Activated CD8-positive, alpha-beta T cell treated with anti-CD3 and anti-CD28 coated beads for 36 hours (primary cell): ENCODE measurements at regions not wholly inside any gene's neighbourhood (a gene's known extent, or its start where the extent isn't known, plus 50 kb on each side); places are given as distances from the start of the nearest gene placed in this dataset.
"Not testable (repeated sequence)": the region's sequence is repeated elsewhere in the genome, so short reads cannot be mapped to it uniquely, and the experiment has no call there.

Source experiments
- ATAC-seq: fragments of 200-7000 bp; cut with Tn5 transposase; one replicate; pipeline ENCODE4 v1.10.0; 2021; ENCODE audit warnings: mild to moderate bottlenecking, moderate library complexity
- CTCF ChIA-PET: fragments of 350-600 bp; sonication (Branson Sonifier 250); formaldehyde crosslinking; loops from one replicate; lab custom pipeline; 2021; ENCODE audit warnings: antibody characterized with exemption; lab: Charles Lee
- POLR2A ChIA-PET: fragments of 350-600 bp; sonication (Branson Sonifier 250); formaldehyde crosslinking; loops from one replicate; lab custom pipeline; 2021; ENCODE audit warnings: antibody characterized with exemption; lab: Charles Lee
- DNase-seq: peaks from one replicate; pipeline ENCODE4 v3.0.0-alpha.2; 2020
- H3K27ac Mint-ChIP-seq: one replicate; pipeline ENCODE4 v1.8.0; 2021; ENCODE audit warnings: mild to moderate bottlenecking, mixed read lengths
- H3K27me3 Mint-ChIP-seq: one replicate; pipeline ENCODE4 v1.8.0; 2021; ENCODE audit warnings: mixed read lengths
- H3K36me3 Mint-ChIP-seq: one replicate; pipeline ENCODE4 v1.8.0; 2021; ENCODE audit warnings: low read depth, mixed read lengths
- H3K4me1 Mint-ChIP-seq: one replicate; pipeline ENCODE4 v1.8.0; 2021; ENCODE audit warnings: low read depth, mixed read lengths
- H3K4me3 Mint-ChIP-seq: one replicate; pipeline ENCODE4 v1.8.0; 2021; ENCODE audit warnings: mild to moderate bottlenecking, moderate library complexity, mixed read lengths
- H3K9me3 Mint-ChIP-seq: one replicate; pipeline ENCODE4 v1.8.0; 2021; ENCODE audit warnings: mixed read lengths
- intact Hi-C: fragments of 100-400 bp; cut with micrococcal nuclease; formaldehyde crosslinking; loops from one replicate; pipeline ENCODE4 v1.10.0; 2022
- TF ChIP-seq, protein P1 (sequence below): fragments of 200-600 bp; IDR thresholded peaks from one replicate; pipeline ENCODE4 v1.8.0; 2022; ENCODE audit warnings: antibody characterized with exemption, mild to moderate bottlenecking

- Mint-ChIP-seq H3K9me3 (no peaks in the 10 kb centered on the region), H3K36me3 (no peaks in the 10 kb centered on the region)
- POLR2A ChIA-PET: no interaction called here
Observed at GRCh38 chr9:94478755-94479730, 75.8 kb upstream of the PCAT7 start.

DNA sequence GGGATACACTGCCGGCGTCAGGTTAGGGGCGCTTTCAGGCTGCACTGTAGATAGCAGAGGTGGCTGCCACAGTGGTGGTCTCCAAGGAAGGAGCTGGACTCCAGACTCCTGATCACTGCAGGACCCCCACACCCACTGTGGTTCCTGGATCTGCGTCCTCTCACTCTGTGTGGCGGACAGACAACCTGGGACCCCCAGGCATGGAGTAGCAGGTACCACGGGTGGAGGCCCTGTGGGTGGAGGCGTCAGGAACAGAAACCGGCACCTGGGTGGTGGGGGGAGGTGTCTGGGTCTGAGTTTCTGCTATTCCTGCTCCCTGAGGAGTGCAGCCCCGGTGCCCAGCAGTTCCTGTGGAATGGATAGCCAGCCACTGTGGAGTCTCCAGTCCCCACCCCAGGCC, 75.1 kb upstream of the PCAT7 start:
- Mint-ChIP-seq H3K4me3 (no peak overlapping the region), H3K36me3 (no peaks in the 10 kb centered on the region), H3K4me1 (no peaks in the 10 kb centered on the region), H3K9me3 (no peaks in the 10 kb centered on the region), H3K27me3 (peaks cover 7% of the 10 kb centered on the region), H3K27ac (no peak overlapping the region)
- CTCF ChIA-PET: no interaction called here
- POLR2A ChIA-PET: no interaction called here
- DNase-seq (no peak), ATAC-seq (no peak)
- intact Hi-C loops: no loop called here
- TF ChIP-seq, protein P1, sequence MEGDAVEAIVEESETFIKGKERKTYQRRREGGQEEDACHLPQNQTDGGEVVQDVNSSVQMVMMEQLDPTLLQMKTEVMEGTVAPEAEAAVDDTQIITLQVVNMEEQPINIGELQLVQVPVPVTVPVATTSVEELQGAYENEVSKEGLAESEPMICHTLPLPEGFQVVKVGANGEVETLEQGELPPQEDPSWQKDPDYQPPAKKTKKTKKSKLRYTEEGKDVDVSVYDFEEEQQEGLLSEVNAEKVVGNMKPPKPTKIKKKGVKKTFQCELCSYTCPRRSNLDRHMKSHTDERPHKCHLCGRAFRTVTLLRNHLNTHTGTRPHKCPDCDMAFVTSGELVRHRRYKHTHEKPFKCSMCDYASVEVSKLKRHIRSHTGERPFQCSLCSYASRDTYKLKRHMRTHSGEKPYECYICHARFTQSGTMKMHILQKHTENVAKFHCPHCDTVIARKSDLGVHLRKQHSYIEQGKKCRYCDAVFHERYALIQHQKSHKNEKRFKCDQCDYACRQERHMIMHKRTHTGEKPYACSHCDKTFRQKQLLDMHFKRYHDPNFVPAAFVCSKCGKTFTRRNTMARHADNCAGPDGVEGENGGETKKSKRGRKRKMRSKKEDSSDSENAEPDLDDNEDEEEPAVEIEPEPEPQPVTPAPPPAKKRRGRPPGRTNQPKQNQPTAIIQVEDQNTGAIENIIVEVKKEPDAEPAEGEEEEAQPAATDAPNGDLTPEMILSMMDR: no peak

More at GRCh38 chr9:94478755-94479730, 75.8 kb upstream of the PCAT7 start:
- Mint-ChIP-seq H3K27ac (no peak overlapping the region), H3K4me1 (no peaks in the 10 kb centered on the region), H3K4me3 (no peak overlapping the region), H3K27me3 (peaks cover 11% of the 10 kb centered on the region)
- DNase-seq (no peak), ATAC-seq (no peak)
- intact Hi-C loops: no loop called here
- TF ChIP-seq, protein P1: no peak
- CTCF ChIA-PET: no interaction called here

GRCh38 chr9:94480205-94480604, 74.7 kb upstream of the PCAT7 start:
- Mint-ChIP-seq H3K9me3 (no peaks in the 10 kb centered on the region), H3K27ac (no peak overlapping the region), H3K36me3 (no peaks in the 10 kb centered on the region), H3K4me3 (no peak overlapping the region), H3K27me3 (peaks cover 5% of the 10 kb centered on the region), H3K4me1 (no peaks in the 10 kb centered on the region)
- no peak for DNase-seq
- ChIA-PET POLR2A (no interaction called here), CTCF (no interaction called here)
- no peak for ATAC-seq
- TF ChIP-seq, protein P1: no peak
- intact Hi-C loops: no loop called here

- ChIA-PET POLR2A (no interaction called here), CTCF (no interaction called here)
- TF ChIP-seq, protein P1: no peak
- intact Hi-C loops: no loop called here
- Mint-ChIP-seq H3K36me3 (no peaks in the 10 kb centered on the region), H3K27me3 (no peaks in the 10 kb centered on the region), H3K9me3 (no peaks in the 10 kb centered on the region), H3K4me1 (no peaks in the 10 kb centered on the region), H3K27ac (no peak overlapping the region), H3K4me3 (no peak overlapping the region)
- ATAC-seq: no peak
- no peak for DNase-seq
Observed at GRCh38 chr9:94482110-94482509, 72.8 kb upstream of the PCAT7 start.

DNA sequence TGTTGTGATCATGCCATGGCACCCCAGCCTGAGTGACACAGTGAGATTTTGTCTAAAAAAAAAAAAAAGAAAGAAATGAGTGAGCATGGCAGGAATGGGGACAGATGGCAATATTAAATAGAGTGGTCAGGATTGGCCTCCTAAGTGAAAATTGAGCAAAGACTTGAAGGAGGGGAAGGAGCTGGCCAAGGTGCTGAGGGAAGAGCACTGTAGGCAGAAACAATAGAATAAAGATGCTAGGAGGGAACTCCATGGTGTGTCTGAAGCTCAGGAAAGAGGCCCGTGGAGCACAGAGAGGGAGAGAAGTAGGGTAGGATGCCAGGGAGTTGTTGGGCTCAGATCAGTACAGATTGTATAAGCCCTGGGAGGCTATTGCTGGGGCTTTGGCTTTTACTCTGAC, 64.4 kb upstream of the PCAT7 start:
- H3K9me3 Mint-ChIP-seq: no peaks in the 10 kb centered on the region
- no peak for DNase-seq
- TF ChIP-seq, protein P1: no peak
- intact Hi-C loops: no loop called here
- H3K27ac Mint-ChIP-seq: no peak overlapping the region
- POLR2A ChIA-PET: no interaction called here
- CTCF ChIA-PET: no interaction called here
- no peaks in the 10 kb centered on the region for H3K4me1 Mint-ChIP-seq
- H3K36me3 Mint-ChIP-seq: no peaks in the 10 kb centered on the region
- peaks cover 3% of the 10 kb centered on the region for H3K27me3 Mint-ChIP-seq
- no peak for ATAC-seq
- no peak overlapping the region for H3K4me3 Mint-ChIP-seq

DNA sequence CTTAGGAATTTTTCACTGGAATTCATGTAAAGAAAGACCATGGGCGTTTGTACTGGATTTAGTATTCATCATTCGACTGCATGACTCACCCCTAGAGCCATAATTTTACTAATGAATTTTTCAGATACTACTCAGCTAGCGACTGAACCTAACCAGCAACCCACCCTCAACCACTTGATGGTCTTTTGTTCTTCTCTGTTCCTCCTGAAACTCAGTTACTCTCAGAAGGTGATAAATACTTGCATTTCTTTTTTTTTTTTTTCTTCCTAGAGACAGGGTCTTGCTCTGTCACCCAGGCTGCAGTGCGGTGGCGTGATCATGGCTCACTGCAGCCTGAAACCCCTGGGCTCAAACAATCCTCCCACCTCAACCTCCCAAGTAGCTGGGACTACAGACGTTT, 62.8 kb upstream of the PCAT7 start:
- POLR2A ChIA-PET, H3K27me3 Mint-ChIP-seq, H3K9me3 Mint-ChIP-seq, ATAC-seq, H3K4me3 Mint-ChIP-seq, H3K4me1 Mint-ChIP-seq, DNase-seq, intact Hi-C loops, H3K27ac Mint-ChIP-seq, H3K36me3 Mint-ChIP-seq: not testable (repeated sequence)
- CTCF ChIA-PET: interaction anchor here (0.6 kb wide), 1 partner anchor 111 kb away, joined by 3 read pairs; no protein-coding TSS in a partner anchor
